GM21390 (cell line): ENCODE measurements at regions not wholly inside any gene's neighbourhood (a gene's known extent, or its start where the extent isn't known, plus 50 kb on each side); places are given as distances from the start of the nearest gene placed in this dataset.

ENCODE experiments used
- ATAC-seq: cut with Tn5 transposase; IDR thresholded peaks from one replicate; pipeline ENCODE4 v1.9.1; 2021; ENCODE audit not compliant: unreplicated experiment

DNA sequence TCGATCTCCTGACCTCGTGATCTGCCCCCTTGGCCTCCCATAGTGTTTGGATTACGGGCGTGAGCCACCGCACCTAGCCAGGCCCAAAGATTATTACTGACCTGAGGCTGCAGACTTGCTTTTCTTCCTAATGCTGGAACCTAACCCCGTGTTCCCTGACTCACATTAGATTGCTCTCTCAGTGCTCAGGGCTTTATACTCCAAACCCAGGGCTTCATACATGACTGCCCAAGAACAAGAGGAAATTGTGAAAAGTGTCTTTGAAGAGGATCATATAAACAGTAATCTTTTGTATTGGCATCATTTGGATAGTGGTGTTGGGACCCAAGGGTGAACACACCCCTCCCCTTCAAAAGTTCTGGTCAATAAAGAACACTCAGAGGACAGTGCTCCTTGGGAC is 233.3 kb upstream of the TAS2R1 start:
- ATAC-seq, result no peak

DNA sequence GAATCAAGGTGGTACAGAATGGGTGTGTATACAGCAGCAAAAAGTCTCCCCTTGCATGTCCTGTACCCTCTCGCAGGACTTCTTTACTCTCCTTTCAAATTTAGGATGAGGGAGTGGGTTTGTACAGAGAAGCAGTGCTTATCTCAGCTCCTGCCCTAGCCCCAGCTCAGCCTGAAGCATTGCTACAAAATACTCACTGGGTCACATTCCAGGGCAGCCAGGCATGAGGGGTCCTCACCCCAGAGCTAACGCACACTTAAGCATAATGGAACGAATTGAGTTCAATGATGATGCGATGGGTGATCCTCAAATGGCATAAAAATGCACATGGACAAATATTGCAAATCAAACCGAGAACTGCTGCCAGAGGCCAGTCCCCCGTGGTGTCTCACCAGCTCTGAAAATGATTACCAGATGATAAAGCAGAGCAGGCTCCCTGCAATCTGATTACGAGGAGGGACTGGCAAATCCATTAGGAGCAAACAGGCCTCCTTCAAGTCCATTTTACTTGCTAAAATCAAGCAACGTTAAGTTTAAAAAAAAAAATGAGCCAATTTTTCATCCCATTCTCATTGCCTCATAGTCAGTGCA is 231.6 kb upstream of the TAS2R1 start:
- ATAC-seq, result no peak

GRCh38 chr5:9859808-9860207 is 229.7 kb upstream of the TAS2R1 start:
- ATAC-seq, result no peak

DNA sequence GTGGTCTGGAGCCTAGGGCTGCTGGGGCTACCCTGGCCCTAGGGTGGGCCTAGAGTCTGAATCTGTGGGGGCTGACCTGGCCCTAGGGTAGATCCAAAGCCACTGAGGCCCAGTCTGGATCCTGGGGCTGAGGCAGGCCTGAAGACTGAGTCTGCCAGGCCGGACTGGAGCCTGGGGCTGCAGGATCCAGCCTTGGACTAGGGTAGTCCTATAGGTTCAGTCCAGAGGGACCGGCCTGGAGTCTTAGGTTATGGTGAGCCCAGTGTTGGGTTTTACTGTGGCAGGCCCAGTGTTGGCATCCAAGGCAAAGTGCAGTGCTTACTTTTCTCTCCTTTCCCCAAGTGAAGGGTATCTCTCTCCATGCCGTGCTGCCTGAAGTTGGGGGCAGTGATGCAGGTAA is 227.9 kb upstream of the TAS2R1 start:
- ATAC-seq, result no peak

DNA sequence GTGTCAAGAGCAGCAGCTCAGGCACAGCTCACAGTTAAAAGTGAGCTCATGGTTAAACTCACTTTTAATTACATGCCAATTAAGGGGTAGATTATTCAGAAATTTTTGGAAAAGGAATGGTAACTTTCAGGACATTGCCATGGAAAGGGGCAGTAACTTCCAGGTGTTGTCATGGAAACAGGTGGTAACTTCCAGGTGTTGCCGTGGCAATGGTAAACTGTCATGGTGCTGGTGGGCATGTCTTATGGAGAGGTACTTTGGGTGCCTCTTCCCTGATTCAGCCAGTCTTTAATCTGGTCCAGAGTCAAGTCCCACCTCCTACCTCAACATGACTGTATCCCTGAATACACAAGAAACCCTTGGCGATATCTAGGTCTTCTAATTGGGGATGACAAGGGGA is 223.2 kb upstream of the TAS2R1 start:
- no peak for ATAC-seq

DNA sequence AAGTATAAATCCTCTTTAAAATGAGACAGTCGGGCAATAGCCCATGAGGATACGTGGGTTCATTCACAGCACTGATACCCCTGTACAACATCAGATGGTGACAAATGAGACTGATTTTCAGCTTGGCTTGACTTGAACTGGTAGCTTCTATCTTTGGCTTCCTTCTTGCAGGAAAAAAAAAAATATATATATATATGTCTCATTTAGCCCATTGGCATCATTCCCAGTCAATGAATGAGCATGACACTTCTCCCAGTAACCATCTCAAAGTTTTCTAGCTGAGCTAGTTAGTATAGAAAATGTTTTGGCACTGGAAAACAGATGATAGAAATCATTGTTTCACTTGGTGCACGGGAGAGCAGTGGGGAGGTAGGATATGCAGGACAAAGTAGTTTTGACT is 222.5 kb upstream of the TAS2R1 start:
- no peak for ATAC-seq

GRCh38 chr5:9851458-9851857 is 221.3 kb upstream of the TAS2R1 start:
- no peak for ATAC-seq

- no peak for ATAC-seq
Observed at GRCh38 chr5:9850456-9850855, 220.3 kb upstream of the TAS2R1 start.

- no peak for ATAC-seq
Observed at GRCh38 chr5:9847631-9848030, 217.5 kb upstream of the TAS2R1 start.

DNA sequence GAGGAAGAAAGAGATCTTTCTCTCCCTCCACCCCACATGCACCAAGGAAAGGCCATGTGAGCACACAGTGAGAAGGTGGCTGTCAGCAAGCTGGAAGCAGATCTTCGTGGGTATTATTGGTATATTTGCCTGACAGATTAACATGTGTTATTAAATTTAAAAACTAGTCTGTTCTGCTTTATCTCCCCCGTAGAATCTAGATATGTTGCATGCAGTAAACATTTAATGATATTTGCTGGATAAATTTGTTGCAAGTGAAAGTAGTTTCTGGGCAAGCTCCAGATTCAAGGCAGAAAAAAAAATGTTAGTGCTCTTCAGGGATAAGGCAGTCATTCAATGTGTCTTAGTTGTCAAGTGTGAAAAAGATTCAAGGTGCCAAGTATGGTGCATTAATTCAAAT is 215.0 kb upstream of the TAS2R1 start:
- no peak for ATAC-seq

DNA sequence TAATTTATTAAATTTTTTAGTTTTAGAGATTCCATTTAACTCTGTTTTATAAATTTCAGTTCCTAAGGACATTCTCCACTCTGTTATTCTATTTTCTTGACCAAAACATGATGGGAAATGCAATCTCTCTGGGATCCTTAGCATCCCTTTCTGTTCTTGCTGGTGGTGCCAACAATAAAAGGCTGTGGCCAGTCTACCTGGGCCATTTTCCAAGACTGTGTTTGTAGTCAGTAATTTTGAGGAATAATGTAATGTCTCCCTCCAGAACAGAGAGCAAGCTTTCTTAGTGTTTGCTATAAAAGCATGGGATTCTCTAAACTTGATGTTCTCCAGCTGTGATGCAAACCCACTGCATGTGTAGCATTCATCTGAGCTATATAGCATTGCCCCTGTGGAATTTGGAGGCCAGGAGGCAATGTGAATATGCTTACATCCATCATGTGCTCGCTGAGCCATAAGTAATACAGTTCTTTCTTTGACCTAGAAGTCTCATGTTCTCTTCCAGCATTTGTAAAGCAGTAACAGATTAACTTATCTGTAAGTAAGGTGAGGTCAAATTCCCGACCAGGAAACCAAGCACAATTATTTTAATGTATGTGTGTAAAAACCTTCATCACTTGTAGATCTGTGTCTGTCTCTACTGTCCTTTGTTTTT is 211.5 kb upstream of the TAS2R1 start:
- no peak for ATAC-seq

- no peak for ATAC-seq
Observed at GRCh38 chr5:9838916-9839315, 208.8 kb upstream of the TAS2R1 start.

- no peak for ATAC-seq
Observed at GRCh38 chr5:9834871-9835770, 205.0 kb upstream of the TAS2R1 start.

DNA sequence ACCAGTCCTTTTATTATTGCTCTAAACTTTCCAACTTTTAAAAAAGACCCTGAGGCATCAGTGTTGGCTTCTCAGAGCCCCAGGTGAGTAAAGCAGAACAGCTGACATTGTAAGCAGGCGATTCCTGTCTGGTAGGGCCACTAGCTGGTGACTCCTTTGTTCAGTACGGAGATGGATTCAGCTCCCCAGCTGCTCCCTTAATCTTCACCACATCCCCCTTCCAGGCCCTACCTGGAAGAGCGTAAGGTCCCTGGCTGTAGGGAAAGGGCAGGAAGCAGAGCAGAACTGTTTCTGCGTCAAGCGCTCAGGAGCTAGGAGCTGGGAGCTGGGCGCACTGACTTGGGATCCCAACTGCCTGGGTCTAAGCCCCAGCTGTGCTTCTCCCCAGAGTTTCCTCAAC is 203.7 kb upstream of the TAS2R1 start:
- ATAC-seq, result no peak

DNA sequence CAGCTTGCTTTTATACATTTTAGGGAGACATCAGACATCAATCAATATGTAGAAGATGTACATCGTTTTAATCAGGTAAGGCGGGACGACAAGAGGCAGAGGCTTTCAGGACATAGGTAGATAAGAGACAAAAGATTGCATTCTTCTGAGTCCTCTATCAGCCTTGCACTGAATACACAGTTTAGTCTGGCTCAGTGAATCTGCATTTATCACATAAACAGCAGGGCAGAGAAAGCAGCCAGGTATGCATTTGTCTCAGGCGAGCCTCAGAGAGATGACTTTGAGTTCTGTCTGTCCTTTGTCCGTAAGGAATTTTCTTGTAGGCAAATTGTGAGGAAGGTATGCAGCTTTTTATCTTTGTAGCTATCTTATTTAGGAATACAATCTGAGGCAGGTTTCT is 202.8 kb upstream of the TAS2R1 start:
- ATAC-seq, result no peak

GRCh38 chr5:9831823-9832222 is 201.7 kb upstream of the TAS2R1 start:
- no peak for ATAC-seq

- ATAC-seq, result no peak
Observed at GRCh38 chr5:9830184-9830583, 200.0 kb upstream of the TAS2R1 start.

GRCh38 chr5:9829621-9830020 is 199.5 kb upstream of the TAS2R1 start:
- ATAC-seq, result no peak

GRCh38 chr5:9820691-9821449 is 190.7 kb upstream of the TAS2R1 start:
- no peak for ATAC-seq

DNA sequence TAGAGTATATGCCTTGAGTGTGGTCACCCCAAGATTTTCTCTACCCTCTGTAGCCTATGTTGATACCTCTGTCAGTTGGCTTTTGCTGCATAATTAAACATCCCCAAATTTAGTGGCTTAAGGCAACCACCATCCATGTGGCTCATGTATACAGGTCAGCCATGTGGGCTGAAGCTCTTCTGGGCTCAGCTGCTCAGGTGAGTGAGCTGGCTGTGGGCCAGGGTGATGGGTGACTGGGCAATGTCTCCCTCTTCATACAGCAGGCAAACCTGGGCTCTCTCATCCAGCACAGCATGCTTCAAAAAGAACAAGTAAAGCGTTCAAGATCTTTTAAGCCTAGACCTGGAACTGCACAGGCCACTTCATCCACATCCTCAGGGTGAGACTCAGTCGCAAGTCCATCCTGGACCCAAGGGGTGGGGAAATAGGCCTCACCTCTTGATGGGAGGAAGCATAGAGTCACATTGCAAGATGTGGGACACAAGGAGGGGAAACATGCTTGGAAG is 188.2 kb upstream of the TAS2R1 start:
- ATAC-seq, result no peak

DNA sequence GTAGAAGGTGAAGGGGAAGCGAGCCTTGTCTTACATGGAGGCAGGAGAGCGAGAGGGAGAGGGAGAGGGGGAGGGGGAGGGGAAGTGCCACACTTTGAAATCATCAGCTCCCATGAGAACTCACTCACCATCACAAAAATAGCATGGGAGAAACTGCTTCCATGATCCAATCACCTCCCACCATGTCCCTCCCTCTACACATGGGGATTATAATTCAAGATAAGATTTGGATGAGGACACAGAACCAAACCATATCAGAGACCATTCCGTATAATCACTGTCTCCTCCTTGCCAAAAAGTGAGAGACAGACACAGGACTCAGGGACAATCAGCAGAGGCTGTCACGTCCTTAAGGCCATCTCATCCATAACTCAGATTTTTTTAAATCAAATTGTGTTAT is 187.7 kb upstream of the TAS2R1 start:
- no peak for ATAC-seq
